Transverse colon (tissue), 4 donors: ENCODE measurements at regions not wholly inside any gene's neighbourhood (a gene's known extent, or its start where the extent isn't known, plus 50 kb on each side); places are given as distances from the start of the nearest gene placed in this dataset.

ENCODE experiments used
- DNase-seq: peaks from one replicate; pipeline ENCODE4 v3.0.0-alpha.2; 2019
- H3K27ac ChIP-seq, 4 donors: fragments of 200-600 bp; sonication (generic); 2 replicates each; pipeline ENCODE4 v1.5.1; 2016 to 2018; ENCODE audit warnings: inconsistent platforms in 4 of 4
- H3K27me3 ChIP-seq: fragments of 200-600 bp; sonication (generic); 2 replicates; pipeline ENCODE4 v1.5.1; 2017; ENCODE audit warnings: inconsistent platforms
- H3K36me3 ChIP-seq, 4 donors: fragments of 200-600 bp; sonication (generic); 2 replicates each; pipeline ENCODE4 v1.5.1; 2017 to 2019; ENCODE audit warnings: inconsistent platforms in 4 of 4
- H3K4me1 ChIP-seq, 4 donors: fragments of 200-600 bp; sonication (generic); 2 replicates each; pipeline ENCODE4 v1.5.1; 2017 to 2020; ENCODE audit warnings: inconsistent platforms in 4 of 4
- H3K4me3 ChIP-seq, 4 donors: fragments of 200-600 bp; sonication (generic); 1 replicate in 1 of 4; 2 replicates in 3 of 4; pipeline versions ENCODE4 v1.5.1 to v1.6.1; 2017 to 2019; ENCODE audit warnings: inconsistent platforms in 4 of 4
- H3K9me3 ChIP-seq, 2 donors: fragments of 200-600 bp; sonication (generic); 2 replicates each; pipeline ENCODE4 v1.5.1; 2017 to 2019; ENCODE audit warnings: inconsistent platforms in 2 of 2
- EP300 ChIP-seq: sonication (generic); formaldehyde crosslinking; IDR thresholded peaks from one replicate; pipeline ENCODE4 v1.6.1; 2017; ENCODE audit warnings: antibody characterized with exemption, low read depth
- POLR2A ChIP-seq: fragments of 450-650 bp; IDR thresholded peaks from one replicate; pipeline ENCODE4 v1.6.1; 2016; ENCODE audit warnings: antibody characterized with exemption, mild to moderate bottlenecking, moderate library complexity
- POLR2AphosphoS5 ChIP-seq, 3 donors: sonication (generic); formaldehyde crosslinking; IDR thresholded peaks; one replicate each; pipeline ENCODE4 v1.6.1; 2016; ENCODE audit warnings: antibody characterized with exemption in 3 of 3
- WGBS, 2 donors: methylation state at CpG; one replicate each; pipeline ENCODE4 v1.1.5; 2018; ENCODE audit warnings: low coverage in 1 of 2; 5-methylcytosine and 5-hydroxymethylcytosine counted together
- in situ Hi-C, 4 donors: fragments of 200-750 bp; cut with MboI; loops; one replicate each; pipeline versions ENCODE4 v1.15.0 to v1.15.1; 2017; ENCODE audit warnings: low sequenced_read_pairs in 3 of 4, low pct_ligation_motif_present in 1 of 4, low pct_unique_long_range_greater_than_20kb in 1 of 4
- intact Hi-C: fragments of 100-400 bp; cut with DNase I; formaldehyde crosslinking; loops from one replicate; pipeline ENCODE4 v1.15.1; 2023; ENCODE audit warnings: low total_unique reads
- TF ChIP-seq, protein P1 (sequence below), 5 experiments: fragments of 200-600 bp in 3 of 5; fragments of 450-650 bp in 2 of 5; sonication (generic) in 3 of 5; IDR thresholded peaks; 1 replicate in 2 of 5; 2 replicates in 3 of 5; pipeline ENCODE4 v1.5.1; 2016 to 2017; ENCODE audit warnings: antibody characterized with exemption in 5 of 5, inconsistent platforms in 3 of 5, mild to moderate bottlenecking in 2 of 5, moderate library complexity in 1 of 5

DNA sequence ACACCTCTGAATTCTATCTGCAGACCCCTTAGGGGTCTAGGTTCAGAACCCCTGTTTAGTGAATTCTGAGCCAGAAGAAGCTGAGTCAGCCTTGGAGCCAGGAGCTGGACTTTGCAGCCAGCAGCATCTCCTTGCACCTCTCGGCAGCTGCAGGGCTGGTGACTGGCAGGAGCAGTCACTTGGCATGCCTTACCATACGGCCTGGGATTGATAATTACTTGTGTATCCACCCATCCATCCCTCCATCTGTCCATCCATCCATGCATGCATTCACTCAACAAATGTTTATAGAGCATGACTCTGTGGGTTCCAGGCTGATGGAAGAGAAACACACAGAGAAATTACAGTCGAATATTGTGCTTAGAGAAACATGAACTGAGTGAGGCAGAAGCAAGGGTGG lies 67.5 kb upstream of the PRIMA1 start:
- Histone ChIP-seq H3K4me1 (peaks cover 0 to 3% (median 0%) of the 10 kb centered on the region in 4 donors), H3K9me3 (no peaks in the 10 kb centered on the region), H3K4me3 (no peak overlapping the region), H3K27ac (no peak overlapping the region), H3K27me3 (no peaks in the 10 kb centered on the region), H3K36me3 (no peaks in the 10 kb centered on the region)
- no peak for DNase-seq
- WGBS, 2 donors: 53% methylated on average over 3 of the region's 3 CpGs; no CpG with 5 or more reads in 1 of the 2 donors
- TF ChIP-seq, protein P1, sequence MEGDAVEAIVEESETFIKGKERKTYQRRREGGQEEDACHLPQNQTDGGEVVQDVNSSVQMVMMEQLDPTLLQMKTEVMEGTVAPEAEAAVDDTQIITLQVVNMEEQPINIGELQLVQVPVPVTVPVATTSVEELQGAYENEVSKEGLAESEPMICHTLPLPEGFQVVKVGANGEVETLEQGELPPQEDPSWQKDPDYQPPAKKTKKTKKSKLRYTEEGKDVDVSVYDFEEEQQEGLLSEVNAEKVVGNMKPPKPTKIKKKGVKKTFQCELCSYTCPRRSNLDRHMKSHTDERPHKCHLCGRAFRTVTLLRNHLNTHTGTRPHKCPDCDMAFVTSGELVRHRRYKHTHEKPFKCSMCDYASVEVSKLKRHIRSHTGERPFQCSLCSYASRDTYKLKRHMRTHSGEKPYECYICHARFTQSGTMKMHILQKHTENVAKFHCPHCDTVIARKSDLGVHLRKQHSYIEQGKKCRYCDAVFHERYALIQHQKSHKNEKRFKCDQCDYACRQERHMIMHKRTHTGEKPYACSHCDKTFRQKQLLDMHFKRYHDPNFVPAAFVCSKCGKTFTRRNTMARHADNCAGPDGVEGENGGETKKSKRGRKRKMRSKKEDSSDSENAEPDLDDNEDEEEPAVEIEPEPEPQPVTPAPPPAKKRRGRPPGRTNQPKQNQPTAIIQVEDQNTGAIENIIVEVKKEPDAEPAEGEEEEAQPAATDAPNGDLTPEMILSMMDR (IDR thresholded peaks at IDR 0.05): no peak
- TF ChIP-seq POLR2A: no peak
- TF ChIP-seq EP300: no peak
- TF ChIP-seq POLR2AphosphoS5 (IDR thresholded peaks at IDR 0.05): no peak
- in situ Hi-C loops: no loop called here
- intact Hi-C loops: no loop called here

DNA sequence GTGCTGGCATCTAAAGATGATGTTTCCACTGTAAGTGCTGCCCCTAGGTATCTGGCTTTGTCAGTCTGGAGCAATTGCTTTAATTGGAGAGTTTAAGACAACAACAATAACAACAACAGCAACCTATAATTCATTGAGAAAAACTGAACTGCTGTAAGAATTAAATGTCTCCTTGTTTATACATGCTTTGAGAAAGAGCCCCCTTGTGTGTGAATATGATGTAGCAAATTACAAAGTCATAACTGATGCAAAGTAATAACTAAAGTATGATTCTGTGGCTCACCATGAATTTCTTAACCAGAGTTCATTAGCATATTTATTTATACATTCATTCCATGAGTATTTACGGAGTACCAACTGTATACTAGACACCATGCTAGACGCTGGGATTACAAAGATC lies 59.2 kb upstream of the PRIMA1 start:
- no peak overlapping the region for H3K27ac ChIP-seq
- intact Hi-C loops: no loop called here

DNA sequence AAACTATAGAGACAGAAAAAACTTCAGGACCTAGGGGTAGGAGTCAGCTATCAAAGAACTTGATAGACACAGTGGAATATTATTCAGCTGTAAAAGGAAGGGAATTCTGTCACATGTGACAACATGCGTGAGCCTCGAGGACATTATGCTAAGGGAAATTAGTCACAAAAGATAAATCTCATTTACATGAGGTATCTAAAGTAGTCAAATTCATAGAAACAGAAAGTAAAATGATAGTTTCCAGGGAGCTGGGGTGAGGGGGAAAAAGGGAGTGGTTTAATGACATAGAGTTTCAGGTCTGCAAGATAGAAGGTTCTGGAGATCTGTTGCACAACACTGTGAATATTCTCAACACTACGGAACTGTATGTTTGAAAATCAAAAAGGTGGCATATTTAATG lies 50.0 kb upstream of the PRIMA1 start:
- intact Hi-C loops: no loop called here
- WGBS, 2 donors: 48 to 55% methylated on average over 3 of the region's 3 CpGs

More for the DNA sequence above, 59.2 kb upstream of the PRIMA1 start:
- no peaks in the 10 kb centered on the region for H3K36me3 ChIP-seq
- H3K9me3 ChIP-seq: no peaks in the 10 kb centered on the region
- H3K27me3 ChIP-seq: no peaks in the 10 kb centered on the region
- in situ Hi-C loops: no loop called here
- TF ChIP-seq EP300: no peak
- TF ChIP-seq, protein P1 (IDR thresholded peaks at IDR 0.05): no peak
- no peaks in the 10 kb centered on the region for H3K4me1 ChIP-seq
- 10 to 61% methylated on average over 2 of the region's 2 CpGs for WGBS, 2 donors
- no peak for DNase-seq
- no peak overlapping the region for H3K4me3 ChIP-seq

More for the DNA sequence above, 50.0 kb upstream of the PRIMA1 start:
- in situ Hi-C loops: no loop called here
- Histone ChIP-seq H3K36me3 (no peaks in the 10 kb centered on the region), H3K27me3 (no peaks in the 10 kb centered on the region), H3K9me3 (no peaks in the 10 kb centered on the region), H3K27ac (no peak overlapping the region), H3K4me3 (no peak overlapping the region), H3K4me1 (no peaks in the 10 kb centered on the region)
- DNase-seq: no peak
- no peak for TF ChIP-seq POLR2A
- no peak for TF ChIP-seq EP300
- TF ChIP-seq, protein P1 (IDR thresholded peaks at IDR 0.05): no peak
- TF ChIP-seq POLR2AphosphoS5 (IDR thresholded peaks at IDR 0.05): no peak
